Lower leg skin (tissue), 3 donors: ENCODE measurements at regions not wholly inside any gene's neighbourhood (a gene's known extent, or its start where the extent isn't known, plus 50 kb on each side); places are given as distances from the start of the nearest gene placed in this dataset.

Experiments used
- POLR2A ChIP-seq, 2 donors: fragments of 450-650 bp; IDR thresholded peaks; one replicate each; pipeline ENCODE4 v1.6.1; 2016 to 2017; ENCODE audit warnings: antibody characterized with exemption in 2 of 2, mild to moderate bottlenecking in 1 of 2, moderate library complexity in 1 of 2
- TF ChIP-seq, protein P1 (sequence below), 3 donors: fragments of 450-650 bp; IDR thresholded peaks; one replicate each; pipeline ENCODE4 v1.5.1; 2016; ENCODE audit warnings: antibody characterized with exemption in 3 of 3, mild to moderate bottlenecking in 3 of 3, moderate library complexity in 2 of 3

DNA sequence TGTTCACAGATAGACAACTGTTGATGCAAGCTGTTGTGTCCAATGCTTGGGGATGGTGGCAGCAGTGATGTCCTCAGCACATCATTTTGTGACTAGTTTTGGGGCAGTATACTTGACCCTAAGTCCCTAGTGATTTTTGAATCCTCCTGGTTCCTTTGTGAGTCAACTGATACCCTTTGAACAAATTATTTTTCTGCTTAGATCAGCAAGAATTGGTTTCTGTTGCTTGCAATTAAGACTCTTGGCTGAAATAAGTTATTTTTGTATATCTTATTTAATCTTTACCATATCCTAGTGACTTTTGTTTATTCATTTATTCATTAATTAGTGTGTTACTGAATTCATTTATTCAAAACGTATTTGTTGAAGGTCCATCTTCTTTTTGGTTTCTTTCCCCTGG, 392.0 kb upstream of the SGCD start:
- TF ChIP-seq, protein P1, sequence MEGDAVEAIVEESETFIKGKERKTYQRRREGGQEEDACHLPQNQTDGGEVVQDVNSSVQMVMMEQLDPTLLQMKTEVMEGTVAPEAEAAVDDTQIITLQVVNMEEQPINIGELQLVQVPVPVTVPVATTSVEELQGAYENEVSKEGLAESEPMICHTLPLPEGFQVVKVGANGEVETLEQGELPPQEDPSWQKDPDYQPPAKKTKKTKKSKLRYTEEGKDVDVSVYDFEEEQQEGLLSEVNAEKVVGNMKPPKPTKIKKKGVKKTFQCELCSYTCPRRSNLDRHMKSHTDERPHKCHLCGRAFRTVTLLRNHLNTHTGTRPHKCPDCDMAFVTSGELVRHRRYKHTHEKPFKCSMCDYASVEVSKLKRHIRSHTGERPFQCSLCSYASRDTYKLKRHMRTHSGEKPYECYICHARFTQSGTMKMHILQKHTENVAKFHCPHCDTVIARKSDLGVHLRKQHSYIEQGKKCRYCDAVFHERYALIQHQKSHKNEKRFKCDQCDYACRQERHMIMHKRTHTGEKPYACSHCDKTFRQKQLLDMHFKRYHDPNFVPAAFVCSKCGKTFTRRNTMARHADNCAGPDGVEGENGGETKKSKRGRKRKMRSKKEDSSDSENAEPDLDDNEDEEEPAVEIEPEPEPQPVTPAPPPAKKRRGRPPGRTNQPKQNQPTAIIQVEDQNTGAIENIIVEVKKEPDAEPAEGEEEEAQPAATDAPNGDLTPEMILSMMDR (IDR thresholded peaks at IDR 0.05), result no peak
- TF ChIP-seq POLR2A (IDR thresholded peaks at IDR 0.05), result no peak
